ENCODE measurements at regions not wholly inside any gene's neighbourhood (a gene's known extent, or its start where the extent isn't known, plus 50 kb on each side); places are given as distances from the start of the nearest gene placed in this dataset.
"Not testable (repeated sequence)": the region's sequence is repeated elsewhere in the genome, so short reads cannot be mapped to it uniquely, and the experiment has no call there.

GRCh38 chr2:153403352-153403751, 75.2 kb downstream of the RPRM start:
- H3K27ac ChIP-seq (ENCODE audit: low read length); H3K4me1 Mint-ChIP-seq; H3K27me3 ChIP-seq (replicated peaks in 1 of 2; ENCODE audit: control insufficient read depth in 2 of 2, extremely low read depth in 1 of 2, insufficient read depth in 2 of 2, low read length in 1 of 2); CTCF ChIA-PET; H3K9me3 Mint-ChIP-seq; H3K4me3 Mint-ChIP-seq; H3K27me3 Mint-ChIP-seq; H3K4me1 ChIP-seq (ENCODE audit: control insufficient read depth in 1 of 2, extremely low read depth in 1 of 2, insufficient read depth in 2 of 2, low read length in 2 of 2); H3K27ac Mint-ChIP-seq; POLR2A ChIA-PET; DNase-seq; H3K4me3 ChIP-seq (ENCODE audit: control insufficient read depth in 1 of 2, extremely low read depth in 1 of 2, low read length in 1 of 2); ATAC-seq (replicated peaks in 1 of 4); H3K9me3 ChIP-seq; H3K36me3 ChIP-seq (ENCODE audit: control insufficient read depth in 2 of 2, extremely low read depth in 1 of 2, insufficient read depth in 1 of 2, low read length in 1 of 2); H3K36me3 Mint-ChIP-seq: not testable (repeated sequence)
- WGBS (ENCODE audit: insufficient coverage), result 85% methylated on average over 8 of the region's 14 CpGs

GRCh38 chr2:153394686-153395085, 83.9 kb downstream of the RPRM start:
- Mint-ChIP-seq H3K4me3 (no peak overlapping the region), H3K9me3 (peaks cover 6 to 10% (median 7%) of the 10 kb centered on the region in 3 donors)
- no peak for DNase-seq

GRCh38 chr2:153394247-153394646, 84.3 kb downstream of the RPRM start:
- Mint-ChIP-seq H3K4me3 (no peak overlapping the region), H3K27me3 (no peaks in the 10 kb centered on the region), H3K4me1 (no peaks in the 10 kb centered on the region), H3K36me3 (no peaks in the 10 kb centered on the region), H3K9me3 (peaks cover 6 to 10% (median 7%) of the 10 kb centered on the region in 3 donors), H3K27ac (no peak overlapping the region)
- Histone ChIP-seq H3K4me3 (ENCODE audit: control insufficient read depth in 1 of 2, extremely low read depth in 1 of 2, low read length in 1 of 2) (no peak overlapping the region), H3K9me3 (no peaks in the 10 kb centered on the region), H3K27ac (ENCODE audit: low read length) (no peak overlapping the region), H3K36me3 (ENCODE audit: control insufficient read depth in 2 of 2, extremely low read depth in 1 of 2, insufficient read depth in 1 of 2, low read length in 1 of 2) (no peaks in the 10 kb centered on the region), H3K27me3 (replicated peaks in 1 of 2; ENCODE audit: control insufficient read depth in 2 of 2, extremely low read depth in 1 of 2, insufficient read depth in 2 of 2, low read length in 1 of 2) (no peaks in the 10 kb centered on the region), H3K4me1 (ENCODE audit: control insufficient read depth in 1 of 2, extremely low read depth in 1 of 2, insufficient read depth in 2 of 2, low read length in 2 of 2) (no peaks in the 10 kb centered on the region)
- ChIA-PET POLR2A (no interaction called here), CTCF (no interaction called here)
- DNase-seq (no peak), ATAC-seq (replicated peaks in 1 of 4) (no peak)

More at GRCh38 chr2:153394686-153395085, 83.9 kb downstream of the RPRM start:
- no peaks in the 10 kb centered on the region for H3K4me1 Mint-ChIP-seq
- POLR2A ChIA-PET, result no interaction called here
- H3K27ac Mint-ChIP-seq, result no peak overlapping the region
- H3K27me3 ChIP-seq (replicated peaks in 1 of 2; ENCODE audit: control insufficient read depth in 2 of 2, extremely low read depth in 1 of 2, insufficient read depth in 2 of 2, low read length in 1 of 2), result no peaks in the 10 kb centered on the region
- no peaks in the 10 kb centered on the region for H3K9me3 ChIP-seq
- WGBS (ENCODE audit: insufficient coverage), result 46% methylated on average over 2 of the region's 5 CpGs
- no peak overlapping the region for H3K27ac ChIP-seq (ENCODE audit: low read length)
- H3K36me3 Mint-ChIP-seq, result no peaks in the 10 kb centered on the region
- no peaks in the 10 kb centered on the region for H3K4me1 ChIP-seq (ENCODE audit: control insufficient read depth in 1 of 2, extremely low read depth in 1 of 2, insufficient read depth in 2 of 2, low read length in 2 of 2)
- H3K27me3 Mint-ChIP-seq, result no peaks in the 10 kb centered on the region
- no peaks in the 10 kb centered on the region for H3K36me3 ChIP-seq (ENCODE audit: control insufficient read depth in 2 of 2, extremely low read depth in 1 of 2, insufficient read depth in 1 of 2, low read length in 1 of 2)
- H3K4me3 ChIP-seq (ENCODE audit: control insufficient read depth in 1 of 2, extremely low read depth in 1 of 2, low read length in 1 of 2), result no peak overlapping the region
- CTCF ChIA-PET, result no interaction called here
- no peak for ATAC-seq (replicated peaks in 1 of 4)

DNA sequence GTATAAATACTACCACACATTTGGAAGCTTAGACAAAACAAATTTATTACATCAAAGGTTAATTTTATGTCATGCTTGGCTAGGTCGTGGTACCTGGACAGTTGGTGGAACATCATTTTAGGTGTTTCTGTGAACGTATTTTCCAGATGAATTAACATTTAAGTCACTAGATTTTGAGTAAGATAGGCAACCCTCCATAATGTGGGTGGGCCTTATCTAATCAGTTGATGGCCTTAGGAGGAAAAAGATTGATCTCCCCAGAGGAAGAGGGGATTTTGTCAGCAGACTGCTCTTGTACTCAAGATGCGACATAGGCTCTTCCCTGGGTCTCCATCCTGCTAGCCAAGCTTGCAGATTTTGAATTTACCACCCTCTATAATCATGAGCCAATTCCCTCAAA, 85.0 kb downstream of the RPRM start:
- no peak for ATAC-seq (replicated peaks in 1 of 4)
- DNase-seq, result no peak
- Mint-ChIP-seq H3K27ac (no peak overlapping the region), H3K4me3 (no peak overlapping the region), H3K9me3 (peaks cover 6 to 10% (median 10%) of the 10 kb centered on the region in 3 donors), H3K4me1 (no peaks in the 10 kb centered on the region), H3K36me3 (no peaks in the 10 kb centered on the region), H3K27me3 (no peaks in the 10 kb centered on the region)
- Histone ChIP-seq H3K9me3 (no peaks in the 10 kb centered on the region), H3K27ac (ENCODE audit: low read length) (no peak overlapping the region), H3K4me3 (ENCODE audit: control insufficient read depth in 1 of 2, extremely low read depth in 1 of 2, low read length in 1 of 2) (no peak overlapping the region), H3K27me3 (replicated peaks in 1 of 2; ENCODE audit: control insufficient read depth in 2 of 2, extremely low read depth in 1 of 2, insufficient read depth in 2 of 2, low read length in 1 of 2) (no peaks in the 10 kb centered on the region), H3K4me1 (ENCODE audit: control insufficient read depth in 1 of 2, extremely low read depth in 1 of 2, insufficient read depth in 2 of 2, low read length in 2 of 2) (no peaks in the 10 kb centered on the region), H3K36me3 (ENCODE audit: control insufficient read depth in 2 of 2, extremely low read depth in 1 of 2, insufficient read depth in 1 of 2, low read length in 1 of 2) (no peaks in the 10 kb centered on the region)
- WGBS (ENCODE audit: insufficient coverage), result 33% methylated on average over 1 of the region's 3 CpGs
- ChIA-PET CTCF (no interaction called here), POLR2A (no interaction called here)

DNA sequence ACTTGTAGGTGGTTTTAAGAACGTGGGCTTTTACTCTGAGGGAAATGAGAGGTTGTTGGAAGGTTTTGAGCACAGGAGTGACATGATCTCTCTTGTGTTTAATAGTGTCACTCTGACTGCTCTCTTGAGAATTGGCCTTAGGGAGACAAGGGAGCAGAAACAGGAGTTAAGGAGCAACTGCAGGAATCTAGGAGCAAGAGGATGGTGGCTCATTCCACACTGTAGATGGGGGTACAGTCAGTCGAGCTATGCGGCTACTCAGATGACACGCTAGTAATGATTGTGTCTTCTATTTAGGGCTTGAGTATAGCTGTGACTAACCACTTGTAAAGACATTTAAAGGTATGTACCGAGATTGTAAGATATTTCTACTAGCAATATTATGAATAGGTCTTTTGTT, 87.4 kb downstream of the RPRM start:
- Histone ChIP-seq H3K4me1 (ENCODE audit: control insufficient read depth in 1 of 2, extremely low read depth in 1 of 2, insufficient read depth in 2 of 2, low read length in 2 of 2) (no peaks in the 10 kb centered on the region), H3K9me3 (no peaks in the 10 kb centered on the region), H3K27me3 (replicated peaks in 1 of 2; ENCODE audit: control insufficient read depth in 2 of 2, extremely low read depth in 1 of 2, insufficient read depth in 2 of 2, low read length in 1 of 2) (no peaks in the 10 kb centered on the region), H3K36me3 (ENCODE audit: control insufficient read depth in 2 of 2, extremely low read depth in 1 of 2, insufficient read depth in 1 of 2, low read length in 1 of 2) (no peaks in the 10 kb centered on the region), H3K27ac (ENCODE audit: low read length) (no peak overlapping the region), H3K4me3 (ENCODE audit: control insufficient read depth in 1 of 2, extremely low read depth in 1 of 2, low read length in 1 of 2) (no peak overlapping the region)
- WGBS (ENCODE audit: insufficient coverage), result 64% methylated on average over 3 of the region's 5 CpGs
- ChIA-PET CTCF (interaction anchor here in 1 of 2 donors (0.7 kb wide), 1 partner anchor 200 kb away, joined by 3 read pairs; no protein-coding TSS in a partner anchor), POLR2A (no interaction called here)
- DNase-seq (no peak), ATAC-seq (replicated peaks in 1 of 4) (no peak)
- Mint-ChIP-seq H3K27ac (no peak overlapping the region), H3K27me3 (no peaks in the 10 kb centered on the region), H3K4me3 (no peak overlapping the region), H3K9me3 (peaks cover 6 to 10% (median 10%) of the 10 kb centered on the region in 3 donors), H3K36me3 (no peaks in the 10 kb centered on the region), H3K4me1 (no peaks in the 10 kb centered on the region)

GRCh38 chr2:153388246-153388645, 90.3 kb downstream of the RPRM start:
- WGBS (ENCODE audit: insufficient coverage), result 43% methylated on average over 1 of the region's 1 CpG
- Mint-ChIP-seq H3K36me3 (no peaks in the 10 kb centered on the region), H3K27me3 (no peaks in the 10 kb centered on the region), H3K4me1 (no peaks in the 10 kb centered on the region), H3K27ac (no peak overlapping the region), H3K4me3 (no peak overlapping the region), H3K9me3 (peaks cover 8 to 10% (median 10%) of the 10 kb centered on the region in 3 donors)
- ATAC-seq (replicated peaks in 1 of 4) (no peak), DNase-seq (no peak)
- no peaks in the 10 kb centered on the region for H3K9me3 ChIP-seq
- no peaks in the 10 kb centered on the region for H3K36me3 ChIP-seq (ENCODE audit: control insufficient read depth in 2 of 2, extremely low read depth in 1 of 2, insufficient read depth in 1 of 2, low read length in 1 of 2)
- POLR2A ChIA-PET, result no interaction called here
- H3K27ac ChIP-seq (ENCODE audit: low read length), result no peak overlapping the region
- H3K27me3 ChIP-seq (replicated peaks in 1 of 2; ENCODE audit: control insufficient read depth in 2 of 2, extremely low read depth in 1 of 2, insufficient read depth in 2 of 2, low read length in 1 of 2), result no peaks in the 10 kb centered on the region
- H3K4me3 ChIP-seq (ENCODE audit: control insufficient read depth in 1 of 2, extremely low read depth in 1 of 2, low read length in 1 of 2), result no peak overlapping the region
- CTCF ChIA-PET, result no interaction called here
- H3K4me1 ChIP-seq (ENCODE audit: control insufficient read depth in 1 of 2, extremely low read depth in 1 of 2, insufficient read depth in 2 of 2, low read length in 2 of 2), result no peaks in the 10 kb centered on the region

DNA sequence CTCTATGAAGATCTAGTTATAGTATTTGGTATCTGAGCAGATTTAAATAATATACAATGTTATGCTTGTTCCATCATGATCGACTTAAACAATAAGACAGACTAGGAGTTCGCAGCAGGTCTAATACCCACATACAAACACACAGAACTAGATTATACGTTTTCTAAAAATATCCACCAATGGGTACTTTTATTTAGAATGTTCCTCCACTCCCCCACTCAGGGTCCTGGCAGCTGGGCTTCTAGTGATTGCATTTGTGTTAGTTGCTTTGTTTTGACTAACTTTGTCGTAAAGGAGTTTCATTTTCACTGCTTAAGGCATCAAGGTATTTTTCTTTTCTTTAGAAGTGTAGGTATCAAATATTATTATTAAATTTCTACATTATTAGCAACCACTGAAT, 91.4 kb downstream of the RPRM start:
- CTCF ChIA-PET, result no interaction called here
- H3K4me1 ChIP-seq (ENCODE audit: control insufficient read depth in 1 of 2, extremely low read depth in 1 of 2, insufficient read depth in 2 of 2, low read length in 2 of 2), result no peaks in the 10 kb centered on the region
- no peaks in the 10 kb centered on the region for H3K36me3 ChIP-seq (ENCODE audit: control insufficient read depth in 2 of 2, extremely low read depth in 1 of 2, insufficient read depth in 1 of 2, low read length in 1 of 2)
- H3K9me3 Mint-ChIP-seq, result peaks cover 10 to 12% (median 10%) of the 10 kb centered on the region in 3 donors
- H3K27me3 Mint-ChIP-seq, result no peaks in the 10 kb centered on the region
- ATAC-seq (replicated peaks in 1 of 4), result no peak
- no peak for DNase-seq
- no peak overlapping the region for H3K27ac Mint-ChIP-seq
- H3K27me3 ChIP-seq (replicated peaks in 1 of 2; ENCODE audit: control insufficient read depth in 2 of 2, extremely low read depth in 1 of 2, insufficient read depth in 2 of 2, low read length in 1 of 2), result no peaks in the 10 kb centered on the region
- no peak overlapping the region for H3K4me3 Mint-ChIP-seq
- POLR2A ChIA-PET, result no interaction called here
- no peaks in the 10 kb centered on the region for H3K4me1 Mint-ChIP-seq
- H3K36me3 Mint-ChIP-seq, result no peaks in the 10 kb centered on the region
- H3K4me3 ChIP-seq (ENCODE audit: control insufficient read depth in 1 of 2, extremely low read depth in 1 of 2, low read length in 1 of 2), result no peak overlapping the region
- no CpG with 5 or more reads among the region's 4 CpGs for WGBS (ENCODE audit: insufficient coverage)
- no peak overlapping the region for H3K27ac ChIP-seq (ENCODE audit: low read length)
- H3K9me3 ChIP-seq, result no peaks in the 10 kb centered on the region
